NOMO-1 (cell line): ENCODE measurements at regions not wholly inside any gene's neighbourhood (a gene's known extent, or its start where the extent isn't known, plus 50 kb on each side); places are given as distances from the start of the nearest gene placed in this dataset.

Experiments
- DNase-seq, 2 experiments: peaks; one replicate each; lab custom pipeline; 2025; ENCODE audit not compliant: unreplicated experiment in 2 of 2; lab: John Stamatoyannopoulos, UW

DNA sequence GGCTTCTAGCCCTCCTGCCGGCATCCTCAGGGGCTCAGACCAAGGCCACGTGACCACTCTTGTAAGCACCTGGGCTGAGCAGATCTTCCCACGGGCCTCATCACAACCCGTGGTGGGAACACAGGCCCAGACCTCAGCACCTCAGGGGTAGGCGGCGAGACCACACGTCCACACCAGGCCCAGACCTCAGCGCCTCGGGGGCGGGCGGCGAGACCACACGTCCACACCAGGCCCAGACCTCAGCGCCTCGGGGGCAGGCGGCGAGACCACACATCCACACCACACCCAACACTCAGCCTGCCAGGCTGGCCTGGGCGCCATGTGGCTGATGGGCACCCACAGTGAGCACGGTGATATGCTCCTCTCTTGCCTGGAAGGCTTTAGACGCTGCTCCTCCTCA lies 334.4 kb upstream of the SALL3 start:
- DNase-seq = no peak

DNA sequence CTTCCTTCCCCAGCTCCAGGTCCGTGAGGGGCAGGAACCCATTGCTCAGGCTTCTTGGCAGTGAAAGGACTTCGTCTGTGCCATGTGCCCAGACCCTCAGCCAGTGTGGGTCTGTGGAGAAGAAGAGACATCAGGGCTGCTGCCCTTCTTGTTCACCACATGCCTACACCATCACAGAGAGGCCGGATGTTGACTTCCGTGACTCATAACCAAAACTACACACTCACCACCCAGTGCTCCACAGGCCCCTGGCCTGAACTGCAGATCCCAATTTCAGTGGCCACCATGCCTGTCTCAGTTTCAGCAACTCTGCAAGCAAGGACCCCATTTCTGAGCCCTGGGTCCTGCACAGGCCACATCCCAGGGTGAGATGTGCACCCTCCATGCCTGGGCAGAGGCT lies 332.6 kb upstream of the SALL3 start:
- DNase-seq = no peak

DNA sequence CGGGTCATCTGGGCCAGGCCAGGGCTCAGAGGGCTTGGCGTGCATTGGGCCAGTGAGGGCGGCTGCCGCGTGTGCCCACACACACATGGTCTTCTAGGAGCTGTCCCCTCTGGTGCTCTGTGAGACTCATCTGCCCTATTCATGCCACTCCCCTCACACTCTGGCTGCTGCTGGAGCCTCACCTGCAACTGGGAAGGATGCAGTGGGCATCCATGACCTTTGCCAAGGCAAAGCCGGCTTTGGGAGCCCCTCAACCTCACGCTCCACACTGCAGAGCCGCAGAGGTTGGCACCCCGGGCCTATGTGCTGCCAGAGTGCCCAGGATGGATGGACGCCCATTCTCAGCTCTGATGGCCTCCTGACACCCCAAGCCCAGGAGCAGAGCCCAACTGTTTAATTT lies 330.2 kb upstream of the SALL3 start:
- no peak for DNase-seq

- DNase-seq = no peak
These were observed 328.7 kb upstream of the SALL3 start for GRCh38 chr18:78650926-78651325.

GRCh38 chr18:78652001-78652545 lies 327.5 kb upstream of the SALL3 start:
- DNase-seq = no peak

- no peak for DNase-seq
These were observed 323.7 kb upstream of the SALL3 start for GRCh38 chr18:78655921-78656320.

- no peak for DNase-seq
These were observed 323.2 kb upstream of the SALL3 start for GRCh38 chr18:78656346-78656925.

DNA sequence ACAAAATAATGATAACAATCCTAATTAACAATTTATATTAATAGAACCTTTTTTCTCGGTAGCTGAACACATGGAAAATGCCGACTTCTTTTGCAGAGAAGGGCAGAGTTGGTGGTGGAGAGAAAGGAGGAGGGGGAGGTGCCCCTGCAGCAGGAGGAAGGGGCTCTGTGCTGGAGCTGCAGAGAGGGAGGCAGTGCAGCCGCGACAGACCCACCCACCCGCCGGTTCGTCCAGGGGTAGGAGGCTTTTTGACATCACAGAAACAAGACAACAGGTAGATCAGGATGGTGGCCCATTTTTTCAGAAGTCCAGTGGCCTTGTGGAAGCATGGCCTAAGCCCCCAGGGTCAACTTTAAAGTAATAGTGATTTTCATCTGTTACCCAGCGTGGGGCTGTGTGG lies 321.1 kb upstream of the SALL3 start:
- DNase-seq = no peak

- DNase-seq = no peak
These were observed 320.6 kb upstream of the SALL3 start for GRCh38 chr18:78659057-78659456.

DNA sequence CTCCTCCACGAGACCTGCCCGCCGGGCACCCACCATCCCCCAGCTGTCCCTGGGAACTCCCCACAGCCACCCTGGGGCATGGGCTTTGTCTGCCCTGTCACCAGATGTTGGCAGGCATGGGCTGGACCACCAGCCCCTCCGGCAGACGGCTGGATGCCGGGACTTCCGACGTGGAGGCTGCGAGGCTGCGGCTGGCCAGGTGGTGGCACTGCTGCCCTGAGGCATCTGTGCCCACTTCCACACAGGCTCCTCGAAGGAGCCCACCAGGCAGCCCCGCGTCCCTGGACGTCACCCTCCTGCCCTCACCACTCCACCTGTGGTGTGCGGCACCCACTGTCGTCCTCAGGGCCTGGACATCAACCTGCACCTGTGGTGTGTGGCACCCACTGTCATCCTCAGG lies 319.9 kb upstream of the SALL3 start:
- no peak for DNase-seq

GRCh38 chr18:78660311-78660710 lies 319.3 kb upstream of the SALL3 start:
- no peak for DNase-seq

- DNase-seq = no peak
These were observed 318.3 kb upstream of the SALL3 start for GRCh38 chr18:78661316-78661715.

GRCh38 chr18:78662879-78663278 lies 316.7 kb upstream of the SALL3 start:
- DNase-seq = no peak

DNA sequence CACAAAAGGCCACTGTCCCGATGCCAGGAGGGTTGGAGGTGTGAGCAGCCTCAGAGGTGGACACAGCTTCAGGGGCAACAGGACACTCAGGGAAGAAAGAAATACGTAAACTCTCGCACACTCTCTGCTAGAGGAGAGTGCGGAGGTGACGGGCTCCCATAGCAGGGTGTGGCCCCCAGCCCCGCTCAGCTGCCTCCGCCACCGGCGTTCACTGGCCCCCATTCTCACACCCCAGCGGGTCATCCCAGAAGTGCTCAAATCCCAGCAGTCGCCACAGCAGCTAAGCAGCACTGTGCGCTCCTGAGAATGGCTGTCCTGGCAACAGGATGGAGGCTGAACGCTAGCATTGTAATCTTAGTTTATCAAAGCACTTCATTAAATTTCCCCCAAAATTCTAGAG lies 315.6 kb upstream of the SALL3 start:
- DNase-seq = no peak

- DNase-seq = no peak
These were observed 314.8 kb upstream of the SALL3 start for GRCh38 chr18:78664848-78665247.

DNA sequence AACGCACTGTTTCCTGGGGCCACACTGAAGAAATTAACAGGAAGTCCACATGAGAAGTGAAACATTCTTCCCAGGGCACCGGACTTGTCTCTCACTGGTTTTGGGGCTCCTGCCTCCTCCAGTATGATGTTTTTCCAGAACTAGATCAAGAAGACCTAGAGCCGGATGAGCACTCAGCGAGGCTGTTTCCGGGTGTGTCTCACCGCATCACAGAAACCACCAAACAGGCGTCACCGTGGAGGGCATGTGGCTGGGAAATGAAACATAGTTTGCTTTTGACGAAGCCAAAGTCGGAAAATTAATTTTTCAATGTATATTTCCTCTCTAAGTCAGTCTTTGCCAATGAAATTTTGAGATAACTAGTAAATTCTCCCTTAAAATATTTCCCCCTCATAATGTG lies 314.0 kb upstream of the SALL3 start:
- no peak for DNase-seq

DNA sequence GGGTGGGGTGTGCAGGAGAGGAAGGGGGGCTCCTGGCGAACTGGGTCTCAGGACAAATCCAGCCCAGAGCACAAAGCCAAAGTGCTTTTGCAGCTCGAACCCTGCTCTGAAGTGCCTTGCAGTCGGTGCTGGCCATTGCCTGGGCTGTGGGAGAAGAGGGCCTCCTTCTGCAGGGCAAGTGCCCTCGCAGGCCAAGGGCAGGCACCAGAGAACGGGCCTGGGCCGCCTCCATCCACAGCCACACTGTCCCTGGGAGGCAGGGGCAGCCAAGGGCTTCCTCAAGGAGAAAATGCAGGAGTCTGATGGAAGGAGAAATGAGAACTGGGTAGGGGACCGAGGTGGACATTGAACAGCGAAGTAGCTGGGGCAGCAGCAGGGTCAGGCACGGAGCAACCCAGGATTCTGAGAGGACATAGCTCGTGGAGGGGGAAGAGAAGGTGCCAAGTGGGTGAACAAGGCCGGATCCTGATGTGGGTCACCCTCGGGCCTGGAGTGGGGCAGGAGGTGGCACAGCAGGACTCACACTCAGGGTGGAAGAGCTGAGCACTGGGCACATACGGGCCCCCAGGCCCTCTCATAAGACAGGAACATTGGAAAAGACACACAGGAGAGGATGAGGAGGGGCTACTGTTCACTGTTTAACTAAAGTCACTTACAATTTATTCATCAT lies 312.8 kb upstream of the SALL3 start:
- DNase-seq = no peak

DNA sequence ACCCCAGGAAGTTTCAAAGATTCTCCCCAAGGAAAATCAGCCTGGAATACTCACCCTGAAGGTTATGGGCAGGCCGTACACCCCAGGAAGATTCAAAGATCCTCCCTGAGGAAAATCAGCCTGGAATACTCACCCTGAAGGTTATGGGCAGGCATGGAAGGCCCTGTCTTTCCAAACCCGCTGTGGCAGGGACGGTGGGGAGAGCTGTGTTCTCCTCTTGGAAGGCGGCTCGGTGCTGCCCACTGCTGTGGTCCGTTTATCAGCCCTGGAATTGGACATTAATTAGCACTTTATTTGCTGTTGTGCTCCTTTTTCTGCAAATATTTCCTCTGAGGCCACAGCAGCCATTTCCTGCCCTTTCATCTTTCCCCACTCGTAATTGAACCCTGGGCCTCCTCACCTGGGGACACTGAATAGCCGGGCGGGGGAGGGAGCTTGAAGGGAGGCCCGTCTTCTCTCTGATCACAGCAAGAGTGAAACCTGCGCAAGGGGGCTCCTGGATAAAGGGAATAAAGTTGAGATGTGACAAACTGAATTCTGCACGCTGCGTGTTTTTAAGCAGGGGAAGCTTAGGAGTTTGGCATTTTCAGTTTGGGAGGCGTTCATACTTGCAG lies 308.7 kb upstream of the SALL3 start:
- DNase-seq = no peak

DNA sequence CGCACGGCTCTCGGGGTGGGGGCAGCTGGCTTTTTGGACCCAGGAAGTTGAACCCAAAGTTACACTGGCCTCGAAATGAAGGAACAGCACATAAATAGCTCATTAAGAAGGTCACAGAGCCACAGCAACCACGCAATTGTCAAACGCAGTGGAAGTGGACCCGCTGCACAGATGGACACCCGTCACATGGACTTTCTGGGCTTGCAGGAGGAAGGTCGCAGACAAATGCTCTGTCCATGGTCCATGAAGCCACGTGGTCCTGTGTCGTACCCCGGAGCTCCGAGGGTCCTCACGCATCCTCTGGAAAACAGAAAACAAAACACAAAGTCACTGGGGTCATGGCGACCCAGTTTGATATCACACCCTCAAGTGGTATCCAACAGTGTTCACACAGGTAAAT lies 308.1 kb upstream of the SALL3 start:
- DNase-seq = no peak

- DNase-seq = no peak
These were observed 306.7 kb upstream of the SALL3 start for GRCh38 chr18:78672862-78673446.

- DNase-seq = no peak
These were observed 305.9 kb upstream of the SALL3 start for GRCh38 chr18:78673516-78674321.
